CD14-positive monocyte (primary cell): ENCODE measurements at regions not wholly inside any gene's neighbourhood (a gene's known extent, or its start where the extent isn't known, plus 50 kb on each side); places are given as distances from the start of the nearest gene placed in this dataset.

Experiments
- DNase-seq, 3 donors: peaks; one replicate each; pipeline ENCODE4 v3.0.0-alpha.2; 2011 to 2022
- H2AFZ ChIP-seq: 2 replicates; pipeline ENCODE4 v1.6.0; 2012; ENCODE audit warnings: mild to moderate bottlenecking, low read depth, low read length, inconsistent platforms; ENCODE audit not compliant: insufficient read depth, poor library complexity, severe bottlenecking
- H3K27ac ChIP-seq, 2 donors: 1 replicate in 1 of 2; 2 replicates in 1 of 2; pipeline ENCODE4 v1.5.1; 2012 to 2013; ENCODE audit warnings: low read length in 2 of 2, control low read depth in 1 of 2, inconsistent platforms in 1 of 2, low read depth in 1 of 2, mild to moderate bottlenecking in 1 of 2
- H3K27me3 ChIP-seq, 2 donors: one replicate each; pipeline versions ENCODE4 v1.6.0 to v1.6.1; 2011 to 2013; ENCODE audit warnings: low read length in 2 of 2; ENCODE audit not compliant: control insufficient read depth in 2 of 2, insufficient read depth in 2 of 2
- H3K36me3 ChIP-seq, 2 donors: replicated peaks in 1 of 2; 1 replicate in 1 of 2; 2 replicates in 1 of 2; pipeline versions ENCODE4 v1.5.1 to v1.6.1; 2012 to 2013; ENCODE audit warnings: low read length in 2 of 2, control low read depth in 1 of 2, inconsistent platforms in 1 of 2, mild to moderate bottlenecking in 1 of 2; ENCODE audit not compliant: insufficient read depth in 2 of 2, control insufficient read depth in 1 of 2
- H3K4me1 ChIP-seq, 2 donors: 1 replicate in 1 of 2; 2 replicates in 1 of 2; pipeline versions ENCODE4 v1.5.1 to v1.6.1; 2012 to 2013; ENCODE audit warnings: low read length in 2 of 2, control low read depth in 1 of 2, inconsistent platforms in 1 of 2, mild to moderate bottlenecking in 1 of 2, moderate library complexity in 1 of 2; ENCODE audit not compliant: insufficient read depth in 2 of 2, control insufficient read depth in 1 of 2
- H3K4me2 ChIP-seq: replicated peaks from 2 replicates; pipeline ENCODE3; 2012; ENCODE audit warnings: low read length, moderate library complexity, mild to moderate bottlenecking; ENCODE audit not compliant: poor library complexity, severe bottlenecking; ENCODE audit errors: extremely low read depth
- H3K4me3 ChIP-seq, 3 experiments: fragments of 200-600 bp in 1 of 3; sonication (generic) in 1 of 3; replicated peaks in 1 of 3; 1 replicate in 2 of 3; 2 replicates in 1 of 3; pipeline ENCODE4 v1.5.1; 2011 to 2013; ENCODE audit warnings: low read length in 3 of 3, mild to moderate bottlenecking in 3 of 3, control low read depth in 2 of 3, low read depth in 2 of 3, inconsistent platforms in 1 of 3, moderate library complexity in 1 of 3
- H3K79me2 ChIP-seq: 2 replicates; pipeline ENCODE4 v1.6.0; 2012; ENCODE audit warnings: mild to moderate bottlenecking, control low read depth, inconsistent platforms, low read length, moderate library complexity; ENCODE audit not compliant: insufficient read depth
- H3K9ac ChIP-seq: 2 replicates; pipeline ENCODE4 v1.6.0; 2017; ENCODE audit warnings: low read length, mild to moderate bottlenecking; ENCODE audit not compliant: insufficient read depth, poor library complexity, severe bottlenecking
- H3K9me3 ChIP-seq, 2 donors: replicated peaks in 1 of 2; 1 replicate in 1 of 2; 2 replicates in 1 of 2; pipeline versions ENCODE4 v1.5.1 to v1.6.1; 2012 to 2013; ENCODE audit warnings: low read length in 2 of 2, control low read depth in 1 of 2; ENCODE audit not compliant: control insufficient read depth in 1 of 2, insufficient read depth in 1 of 2
- H4K20me1 ChIP-seq: 2 replicates; pipeline ENCODE4 v1.6.0; 2012; ENCODE audit warnings: mild to moderate bottlenecking, low read length, control low read depth, moderate library complexity; ENCODE audit not compliant: insufficient read depth
- H3K27ac Mint-ChIP-seq, 7 donors: one replicate each; pipeline ENCODE4 v1.8.0; 2020; ENCODE audit warnings: mild to moderate bottlenecking in 7 of 7, mixed read lengths in 7 of 7, moderate library complexity in 6 of 7, inconsistent platforms in 2 of 7
- H3K27me3 Mint-ChIP-seq, 3 donors: one replicate each; pipeline ENCODE4 v1.8.0; 2021 to 2022; ENCODE audit warnings: low read depth in 3 of 3, mild to moderate bottlenecking in 3 of 3, mixed read lengths in 3 of 3, moderate library complexity in 3 of 3, inconsistent platforms in 1 of 3
- H3K36me3 Mint-ChIP-seq, 2 donors: one replicate each; pipeline ENCODE4 v1.8.0; 2020; ENCODE audit warnings: mixed read lengths in 2 of 2, inconsistent platforms in 1 of 2, mild to moderate bottlenecking in 1 of 2
- H3K4me1 Mint-ChIP-seq: one replicate; pipeline ENCODE4 v1.8.0; 2020; ENCODE audit warnings: mild to moderate bottlenecking, mixed read lengths
- H3K4me3 Mint-ChIP-seq, 2 donors: one replicate each; pipeline ENCODE4 v1.8.0; 2020; ENCODE audit warnings: mild to moderate bottlenecking in 2 of 2, mixed read lengths in 2 of 2, moderate library complexity in 1 of 2
- H3K9me3 Mint-ChIP-seq, 7 donors: one replicate each; pipeline ENCODE4 v1.8.0; 2020 to 2022; ENCODE audit warnings: mixed read lengths in 7 of 7, mild to moderate bottlenecking in 6 of 7, moderate library complexity in 6 of 7, inconsistent platforms in 2 of 7
- WGBS: methylation state at CpG from one replicate; pipeline ENCODE4 v1.1.5; 2013; ENCODE audit warnings: missing lambda C conversion rate; ENCODE audit not compliant: insufficient coverage; 5-methylcytosine and 5-hydroxymethylcytosine counted together
- intact Hi-C, 2 donors: fragments of 100-400 bp; cut with micrococcal nuclease; formaldehyde crosslinking; loops; one replicate each; pipeline versions ENCODE4 v1.15.0 to v1.15.1; 2023
- TF ChIP-seq, protein P1 (sequence below): fragments of 200-600 bp; IDR thresholded peaks from one replicate; pipeline ENCODE4 v1.8.0; 2022; ENCODE audit warnings: antibody characterized with exemption, mild to moderate bottlenecking

DNA sequence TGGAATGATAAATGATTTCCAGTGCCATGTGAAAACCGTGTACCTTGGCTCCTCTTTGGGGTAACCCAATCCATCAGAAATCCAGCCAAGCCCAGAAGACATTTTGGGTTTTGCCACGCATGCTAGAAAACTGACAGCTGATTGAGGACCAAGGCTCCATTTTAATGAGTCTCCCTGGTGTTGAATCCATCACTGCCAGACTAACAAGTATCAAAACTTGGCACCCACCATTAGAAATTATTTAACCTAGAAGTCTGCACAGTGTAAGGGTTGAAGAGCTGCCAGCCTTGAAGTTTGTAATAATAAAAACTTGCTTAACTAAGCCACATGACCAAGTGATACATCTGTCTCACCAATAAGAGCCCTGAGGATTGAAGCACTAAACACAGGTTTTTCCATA lies 369.9 kb downstream of the DNAH5 start:
- H3K9ac ChIP-seq, result no peak overlapping the region
- Mint-ChIP-seq H3K27me3 (peaks cover 0 to 2% (median 0%) of the 10 kb centered on the region in 3 donors), H3K27ac (no peak overlapping the region), H3K36me3 (no peaks in the 10 kb centered on the region), H3K4me1 (no peaks in the 10 kb centered on the region), H3K9me3 (peaks cover 7 to 31% (median 16%) of the 10 kb centered on the region in 7 donors), H3K4me3 (no peak overlapping the region)
- H3K27ac ChIP-seq, result no peak overlapping the region
- no peak for DNase-seq
- intact Hi-C loops, result no loop called here
- H3K9me3 ChIP-seq, result peaks cover 7 to 11% of the 10 kb centered on the region in 2 donors
- H2AFZ ChIP-seq, result no peak overlapping the region
- H3K4me1 ChIP-seq, result no peaks in the 10 kb centered on the region
- WGBS, result 100% methylated on average over 2 of the region's 2 CpGs
- no peaks in the 10 kb centered on the region for H3K36me3 ChIP-seq
- H4K20me1 ChIP-seq, result no peaks in the 10 kb centered on the region
- H3K4me3 ChIP-seq, result no peak overlapping the region
- H3K79me2 ChIP-seq, result no peaks in the 10 kb centered on the region
- H3K4me2 ChIP-seq, result no peak overlapping the region
- TF ChIP-seq, protein P1, sequence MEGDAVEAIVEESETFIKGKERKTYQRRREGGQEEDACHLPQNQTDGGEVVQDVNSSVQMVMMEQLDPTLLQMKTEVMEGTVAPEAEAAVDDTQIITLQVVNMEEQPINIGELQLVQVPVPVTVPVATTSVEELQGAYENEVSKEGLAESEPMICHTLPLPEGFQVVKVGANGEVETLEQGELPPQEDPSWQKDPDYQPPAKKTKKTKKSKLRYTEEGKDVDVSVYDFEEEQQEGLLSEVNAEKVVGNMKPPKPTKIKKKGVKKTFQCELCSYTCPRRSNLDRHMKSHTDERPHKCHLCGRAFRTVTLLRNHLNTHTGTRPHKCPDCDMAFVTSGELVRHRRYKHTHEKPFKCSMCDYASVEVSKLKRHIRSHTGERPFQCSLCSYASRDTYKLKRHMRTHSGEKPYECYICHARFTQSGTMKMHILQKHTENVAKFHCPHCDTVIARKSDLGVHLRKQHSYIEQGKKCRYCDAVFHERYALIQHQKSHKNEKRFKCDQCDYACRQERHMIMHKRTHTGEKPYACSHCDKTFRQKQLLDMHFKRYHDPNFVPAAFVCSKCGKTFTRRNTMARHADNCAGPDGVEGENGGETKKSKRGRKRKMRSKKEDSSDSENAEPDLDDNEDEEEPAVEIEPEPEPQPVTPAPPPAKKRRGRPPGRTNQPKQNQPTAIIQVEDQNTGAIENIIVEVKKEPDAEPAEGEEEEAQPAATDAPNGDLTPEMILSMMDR, result no peak
- H3K27me3 ChIP-seq, result no peaks in the 10 kb centered on the region

DNA sequence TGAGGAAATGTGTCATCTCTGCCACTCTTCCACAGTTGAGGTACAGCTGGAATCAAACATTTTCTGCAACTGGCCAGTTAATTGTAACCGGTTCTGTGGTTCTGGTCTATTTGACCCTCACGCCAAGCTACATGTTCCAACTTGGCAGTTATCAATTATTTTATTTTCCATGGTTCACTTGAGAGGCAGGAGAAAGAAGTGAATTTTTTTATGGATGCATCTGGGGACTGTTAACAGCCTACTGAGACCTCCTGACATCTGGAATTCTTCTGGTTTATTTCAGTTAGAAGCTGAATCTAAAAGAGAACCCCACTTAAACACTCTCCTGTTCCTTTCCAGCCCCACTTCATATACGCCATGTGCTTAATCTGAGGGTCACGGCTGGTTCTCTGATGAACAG lies 372.3 kb downstream of the DNAH5 start:
- no peaks in the 10 kb centered on the region for H4K20me1 ChIP-seq
- no peak for DNase-seq
- no peaks in the 10 kb centered on the region for H3K36me3 ChIP-seq
- H3K36me3 Mint-ChIP-seq, result no peaks in the 10 kb centered on the region
- no peak overlapping the region for H2AFZ ChIP-seq
- intact Hi-C loops, result no loop called here
- peaks cover 0 to 19% (median 5%) of the 10 kb centered on the region in 7 donors for H3K9me3 Mint-ChIP-seq
- no peak overlapping the region for H3K4me3 ChIP-seq
- peaks cover 6% of the 10 kb centered on the region for H3K4me1 Mint-ChIP-seq
- TF ChIP-seq, protein P1, result no peak
- H3K27me3 ChIP-seq, result no peaks in the 10 kb centered on the region
- no peak overlapping the region for H3K27ac Mint-ChIP-seq
- no peak overlapping the region for H3K27ac ChIP-seq
- H3K4me3 Mint-ChIP-seq, result no peak overlapping the region
- peaks cover 0 to 3% of the 10 kb centered on the region in 2 donors for H3K4me1 ChIP-seq
- no CpG with 5 or more reads among the region's 4 CpGs for WGBS
- peaks cover 0 to 2% (median 0%) of the 10 kb centered on the region in 3 donors for H3K27me3 Mint-ChIP-seq
- H3K79me2 ChIP-seq, result no peaks in the 10 kb centered on the region
- no peak overlapping the region for H3K9ac ChIP-seq
- H3K4me2 ChIP-seq, result no peak overlapping the region
- no peaks in the 10 kb centered on the region for H3K9me3 ChIP-seq
